Gastroesophageal sphincter (tissue), 4 donors: ENCODE measurements at regions not wholly inside any gene's neighbourhood (a gene's known extent, or its start where the extent isn't known, plus 50 kb on each side); places are given as distances from the start of the nearest gene placed in this dataset.

Experiments used
- ATAC-seq: fragments of 150-250 bp; one replicate; pipeline ENCODE4 v1.9.1; 2016; ENCODE audit warnings: mild to moderate bottlenecking, moderate library complexity
- H3K27ac ChIP-seq, 4 donors: fragments of 200-600 bp; sonication (generic) in 3 of 4; 1 replicate in 3 of 4; 2 replicates in 1 of 4; pipeline ENCODE4 v1.5.1; 2016 to 2019
- H3K27me3 ChIP-seq: fragments of 200-600 bp; sonication (generic); one replicate; pipeline ENCODE4 v1.5.1; 2019
- H3K36me3 ChIP-seq, 2 donors: fragments of 200-600 bp; sonication (generic); one replicate each; pipeline ENCODE4 v1.5.1; 2019; ENCODE audit warnings: control low read depth in 1 of 2
- H3K4me1 ChIP-seq, 3 donors: fragments of 200-600 bp; sonication (generic); 1 replicate in 2 of 3; 2 replicates in 1 of 3; pipeline ENCODE4 v1.5.1; 2016 to 2019; ENCODE audit warnings: control low read depth in 2 of 3
- H3K4me3 ChIP-seq, 2 donors: fragments of 200-600 bp; sonication (generic); one replicate each; pipeline ENCODE4 v1.5.1; 2019; ENCODE audit warnings: mild to moderate bottlenecking in 1 of 2, moderate library complexity in 1 of 2
- H3K9me3 ChIP-seq, 3 donors: fragments of 200-600 bp; sonication (generic); one replicate each; pipeline ENCODE4 v1.5.1; 2017 to 2019; ENCODE audit warnings: control low read depth in 2 of 3
- CTCF ChIP-seq, 4 experiments: fragments of 200-600 bp in 2 of 4; fragments of 450-650 bp in 2 of 4; sonication (generic) in 1 of 4; IDR thresholded peaks; one replicate each; pipeline ENCODE4 v1.5.1; 2017 to 2019; ENCODE audit warnings: antibody characterized with exemption in 4 of 4, mild to moderate bottlenecking in 2 of 4, moderate library complexity in 2 of 4
- EP300 ChIP-seq: sonication (generic); formaldehyde crosslinking; IDR thresholded peaks from one replicate; pipeline ENCODE4 v1.6.1; 2017; ENCODE audit warnings: antibody characterized with exemption, mild to moderate bottlenecking
- POLR2A ChIP-seq, 2 donors: fragments of 450-650 bp; IDR thresholded peaks; one replicate each; pipeline ENCODE4 v1.6.1; 2017; ENCODE audit warnings: antibody characterized with exemption in 2 of 2, mild to moderate bottlenecking in 2 of 2, moderate library complexity in 1 of 2
- POLR2AphosphoS5 ChIP-seq: sonication (generic); formaldehyde crosslinking; IDR thresholded peaks from one replicate; pipeline ENCODE4 v1.6.1; 2017; ENCODE audit warnings: antibody characterized with exemption
- WGBS, 2 donors: methylation state at CpG; one replicate each; pipeline ENCODE4 v1.1.5; 2018; ENCODE audit warnings: low coverage in 1 of 2; 5-methylcytosine and 5-hydroxymethylcytosine counted together

- no peaks in the 10 kb centered on the region for H3K36me3 ChIP-seq
- ATAC-seq, result no peak
- no peak overlapping the region for H3K4me3 ChIP-seq
- H3K4me1 ChIP-seq, result peaks cover 0 to 11% (median 0%) of the 10 kb centered on the region in 3 donors
- TF ChIP-seq EP300 (no peak), POLR2A (IDR thresholded peaks at IDR 0.05) (no peak), POLR2AphosphoS5 (no peak), CTCF (IDR thresholded peaks at IDR 0.05) (no peak)
- H3K9me3 ChIP-seq, result no peaks in the 10 kb centered on the region
- H3K27me3 ChIP-seq, result no peaks in the 10 kb centered on the region
- 77 to 100% methylated on average over 3 of the region's 4 CpGs for WGBS, 2 donors
- no peak overlapping the region for H3K27ac ChIP-seq
Observed at GRCh38 chr3:107894998-107895397, 195.8 kb downstream of the CD47 start.

- Histone ChIP-seq H3K36me3 (no peaks in the 10 kb centered on the region), H3K4me1 (peaks cover 0 to 11% (median 0%) of the 10 kb centered on the region in 3 donors), H3K27me3 (no peaks in the 10 kb centered on the region), H3K9me3 (peaks cover 0 to 3% (median 0%) of the 10 kb centered on the region in 3 donors), H3K4me3 (no peak overlapping the region), H3K27ac (no peak overlapping the region)
- no peak for TF ChIP-seq POLR2A (IDR thresholded peaks at IDR 0.05)
- TF ChIP-seq CTCF (IDR thresholded peaks at IDR 0.05), result no peak
- no peak for TF ChIP-seq POLR2AphosphoS5
- no peak for TF ChIP-seq EP300
- 55 to 78% methylated on average over 4 to 7 of the region's 7 CpGs for WGBS, 2 donors
- no peak for ATAC-seq
Observed at GRCh38 chr3:107892955-107893624, 197.7 kb downstream of the CD47 start.

- Histone ChIP-seq H3K4me3 (no peak overlapping the region), H3K4me1 (peaks cover 0 to 25% (median 0%) of the 10 kb centered on the region in 3 donors), H3K27me3 (no peaks in the 10 kb centered on the region), H3K27ac (no peak overlapping the region), H3K36me3 (no peaks in the 10 kb centered on the region), H3K9me3 (peaks cover 0 to 3% (median 0%) of the 10 kb centered on the region in 3 donors)
- WGBS, 2 donors, result 56 to 74% methylated on average over 2 of the region's 2 CpGs
- TF ChIP-seq POLR2AphosphoS5, result no peak
- no peak for TF ChIP-seq POLR2A (IDR thresholded peaks at IDR 0.05)
- TF ChIP-seq CTCF (IDR thresholded peaks at IDR 0.05), result no peak
- no peak for TF ChIP-seq EP300
- ATAC-seq, result no peak
Observed at GRCh38 chr3:107884719-107885460, 205.9 kb downstream of the CD47 start.

- no peak for ATAC-seq
- H3K9me3 ChIP-seq, result peaks cover 0 to under 1% (median 0%) of the 10 kb centered on the region in 3 donors
Observed at GRCh38 chr3:107884028-107884427, 206.8 kb downstream of the CD47 start.

More at GRCh38 chr3:107884028-107884427, 206.8 kb downstream of the CD47 start:
- no peak overlapping the region for H3K27ac ChIP-seq
- H3K4me1 ChIP-seq, result peaks cover 0 to 25% (median 0%) of the 10 kb centered on the region in 3 donors
- TF ChIP-seq CTCF (IDR thresholded peaks at IDR 0.05) (no peak), POLR2A (IDR thresholded peaks at IDR 0.05) (no peak), POLR2AphosphoS5 (no peak), EP300 (no peak)
- no peaks in the 10 kb centered on the region for H3K36me3 ChIP-seq
- H3K27me3 ChIP-seq, result no peaks in the 10 kb centered on the region
- H3K4me3 ChIP-seq, result no peak overlapping the region
